ENCODE measurements at regions not wholly inside any gene's neighbourhood (a gene's known extent, or its start where the extent isn't known, plus 50 kb on each side); places are given as distances from the start of the nearest gene placed in this dataset.

DNA sequence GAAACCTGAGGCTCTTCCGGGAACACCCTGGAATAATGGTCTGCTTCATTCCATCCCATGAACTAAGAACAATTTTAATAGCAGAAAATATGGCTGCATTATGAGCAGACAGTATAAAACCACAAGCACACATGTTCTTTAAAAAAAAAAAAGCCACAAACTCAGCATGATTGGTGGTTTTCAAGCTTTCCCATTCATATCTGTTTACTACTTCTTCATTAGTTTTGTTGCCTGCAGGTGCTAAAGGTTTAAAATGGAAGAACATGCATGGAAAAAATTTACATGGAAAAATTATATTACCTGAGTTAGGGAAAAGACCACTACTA, 137.9 kb upstream of the HES1 start:
- TF ChIP-seq, protein P1, sequence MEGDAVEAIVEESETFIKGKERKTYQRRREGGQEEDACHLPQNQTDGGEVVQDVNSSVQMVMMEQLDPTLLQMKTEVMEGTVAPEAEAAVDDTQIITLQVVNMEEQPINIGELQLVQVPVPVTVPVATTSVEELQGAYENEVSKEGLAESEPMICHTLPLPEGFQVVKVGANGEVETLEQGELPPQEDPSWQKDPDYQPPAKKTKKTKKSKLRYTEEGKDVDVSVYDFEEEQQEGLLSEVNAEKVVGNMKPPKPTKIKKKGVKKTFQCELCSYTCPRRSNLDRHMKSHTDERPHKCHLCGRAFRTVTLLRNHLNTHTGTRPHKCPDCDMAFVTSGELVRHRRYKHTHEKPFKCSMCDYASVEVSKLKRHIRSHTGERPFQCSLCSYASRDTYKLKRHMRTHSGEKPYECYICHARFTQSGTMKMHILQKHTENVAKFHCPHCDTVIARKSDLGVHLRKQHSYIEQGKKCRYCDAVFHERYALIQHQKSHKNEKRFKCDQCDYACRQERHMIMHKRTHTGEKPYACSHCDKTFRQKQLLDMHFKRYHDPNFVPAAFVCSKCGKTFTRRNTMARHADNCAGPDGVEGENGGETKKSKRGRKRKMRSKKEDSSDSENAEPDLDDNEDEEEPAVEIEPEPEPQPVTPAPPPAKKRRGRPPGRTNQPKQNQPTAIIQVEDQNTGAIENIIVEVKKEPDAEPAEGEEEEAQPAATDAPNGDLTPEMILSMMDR (IDR thresholded peaks at IDR 0.05; ENCODE audit: poor library complexity, severe bottlenecking) = no peak
- TF ChIP-seq POLR2AphosphoS5 (IDR thresholded peaks at IDR 0.05) = no peak
- no peak for TF ChIP-seq EP300 (conservative IDR thresholded peaks at IDR 0.05; ENCODE audit: poor library complexity, severe bottlenecking)
- TF ChIP-seq EZH2 (IDR thresholded peaks at IDR 0.05; ENCODE audit: borderline replicate concordance, insufficient read depth, low read length, poor library complexity, severe bottlenecking) = no peak
- TF ChIP-seq SMC3 (conservative IDR thresholded peaks at IDR 0.05; ENCODE audit: poor library complexity) = no peak
- no peak for TF ChIP-seq RAD21 (conservative IDR thresholded peaks at IDR 0.05)

Data from neural cell (in vitro differentiated cells).